ENCODE measurements at regions not wholly inside any gene's neighbourhood (a gene's known extent, or its start where the extent isn't known, plus 50 kb on each side); places are given as distances from the start of the nearest gene placed in this dataset.

DNA sequence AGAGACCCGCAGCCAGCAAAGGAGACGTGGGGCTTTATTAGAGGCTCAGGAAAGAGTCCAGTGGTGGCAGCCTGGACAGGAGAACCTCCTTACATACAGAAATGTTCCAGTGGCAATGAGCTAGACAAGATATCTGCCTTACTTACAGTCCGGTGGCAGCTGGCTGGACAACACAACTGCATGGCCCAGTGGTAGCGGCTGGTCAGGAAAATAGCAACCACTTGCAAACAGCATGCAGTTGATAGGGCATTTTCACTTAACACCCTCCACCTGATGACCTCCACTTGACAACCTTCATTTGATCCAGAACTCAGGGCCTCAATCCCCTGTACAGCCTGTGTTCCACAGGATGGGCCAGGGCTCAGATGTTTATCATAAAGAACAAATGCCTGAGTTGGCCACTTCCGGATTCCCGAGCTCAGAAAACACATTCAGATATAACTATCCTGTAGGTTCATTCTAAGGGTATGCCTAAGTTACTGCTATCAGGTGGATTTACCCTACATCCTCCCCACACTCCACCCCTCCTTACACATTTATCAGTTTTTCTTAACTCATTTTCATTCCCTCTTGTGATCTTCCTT, 63.3 kb upstream of the ITPRID2 start:
- WGBS = 87% methylated on average over 6 of the region's 6 CpGs
- DNase-seq (ENCODE audit: low spot score in 2 of 2) = no peak

DNA sequence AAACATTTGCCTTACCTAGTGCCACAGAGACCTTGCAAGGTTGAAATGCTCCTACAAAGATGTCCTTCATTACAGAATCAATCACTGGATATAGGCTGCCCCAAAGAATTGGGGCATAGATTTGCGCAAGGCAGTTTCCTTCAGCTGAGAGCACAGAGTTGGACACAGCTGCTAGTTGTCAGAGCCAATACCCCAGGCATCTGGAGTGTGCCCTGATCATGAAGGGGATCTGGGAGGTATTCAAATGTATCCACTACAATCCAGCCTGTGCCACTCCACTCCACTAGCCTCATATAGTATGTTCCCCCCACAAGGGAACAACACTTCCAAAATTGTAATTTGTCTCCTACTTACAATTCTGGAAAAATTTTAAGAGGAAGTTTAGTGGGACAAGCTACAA, 62.3 kb upstream of the ITPRID2 start:
- no peak for DNase-seq (ENCODE audit: low spot score in 2 of 2)
- no peak for TF ChIP-seq POLR2AphosphoS5 (IDR thresholded peaks at IDR 0.05)
- TF ChIP-seq POLR2A (IDR thresholded peaks at IDR 0.05) = no peak
- no peak for TF ChIP-seq EP300 (IDR thresholded peaks at IDR 0.05)
- TF ChIP-seq, protein P1, sequence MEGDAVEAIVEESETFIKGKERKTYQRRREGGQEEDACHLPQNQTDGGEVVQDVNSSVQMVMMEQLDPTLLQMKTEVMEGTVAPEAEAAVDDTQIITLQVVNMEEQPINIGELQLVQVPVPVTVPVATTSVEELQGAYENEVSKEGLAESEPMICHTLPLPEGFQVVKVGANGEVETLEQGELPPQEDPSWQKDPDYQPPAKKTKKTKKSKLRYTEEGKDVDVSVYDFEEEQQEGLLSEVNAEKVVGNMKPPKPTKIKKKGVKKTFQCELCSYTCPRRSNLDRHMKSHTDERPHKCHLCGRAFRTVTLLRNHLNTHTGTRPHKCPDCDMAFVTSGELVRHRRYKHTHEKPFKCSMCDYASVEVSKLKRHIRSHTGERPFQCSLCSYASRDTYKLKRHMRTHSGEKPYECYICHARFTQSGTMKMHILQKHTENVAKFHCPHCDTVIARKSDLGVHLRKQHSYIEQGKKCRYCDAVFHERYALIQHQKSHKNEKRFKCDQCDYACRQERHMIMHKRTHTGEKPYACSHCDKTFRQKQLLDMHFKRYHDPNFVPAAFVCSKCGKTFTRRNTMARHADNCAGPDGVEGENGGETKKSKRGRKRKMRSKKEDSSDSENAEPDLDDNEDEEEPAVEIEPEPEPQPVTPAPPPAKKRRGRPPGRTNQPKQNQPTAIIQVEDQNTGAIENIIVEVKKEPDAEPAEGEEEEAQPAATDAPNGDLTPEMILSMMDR (IDR thresholded peaks at IDR 0.05) = no peak
- H3K27ac ChIP-seq = no peak overlapping the region
- no peaks in the 10 kb centered on the region for H3K36me3 ChIP-seq
- no peak overlapping the region for H3K4me3 ChIP-seq
- H3K9me3 ChIP-seq = no peaks in the 10 kb centered on the region
- 100% methylated on average over 1 of the region's 1 CpG for WGBS
- no peaks in the 10 kb centered on the region for H3K27me3 ChIP-seq
- no peaks in the 10 kb centered on the region for H3K4me1 ChIP-seq

More for the DNA sequence above, 63.3 kb upstream of the ITPRID2 start:
- Histone ChIP-seq H3K27ac (no peak overlapping the region), H3K27me3 (no peaks in the 10 kb centered on the region), H3K4me1 (no peaks in the 10 kb centered on the region), H3K36me3 (no peaks in the 10 kb centered on the region), H3K9me3 (no peaks in the 10 kb centered on the region), H3K4me3 (no peak overlapping the region)
- TF ChIP-seq, protein P1 (IDR thresholded peaks at IDR 0.05) = no peak
- TF ChIP-seq EP300 (IDR thresholded peaks at IDR 0.05) = no peak
- no peak for TF ChIP-seq POLR2A (IDR thresholded peaks at IDR 0.05)
- TF ChIP-seq POLR2AphosphoS5 (IDR thresholded peaks at IDR 0.05) = no peak

DNA sequence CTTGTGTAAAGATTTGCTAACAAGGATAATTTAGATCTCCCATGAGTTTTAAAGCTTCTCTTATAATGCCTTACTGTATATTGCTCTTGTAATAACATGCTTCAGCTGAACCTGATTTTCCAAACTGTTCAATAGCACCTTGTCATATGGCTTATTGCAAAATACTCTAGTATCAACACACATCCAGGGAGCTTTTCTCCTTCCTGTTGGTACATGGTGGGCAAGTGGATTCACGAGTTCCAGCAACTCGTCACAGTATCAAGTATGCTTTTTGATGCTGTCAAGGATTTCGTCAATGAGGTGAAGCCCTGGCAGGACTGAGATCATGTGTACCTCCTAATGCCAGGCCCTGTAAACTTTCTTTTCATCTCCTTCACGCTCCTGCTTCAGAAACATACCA, 59.5 kb upstream of the ITPRID2 start:
- H3K9me3 ChIP-seq = no peaks in the 10 kb centered on the region
- H3K27ac ChIP-seq = no peak overlapping the region
- H3K27me3 ChIP-seq = no peaks in the 10 kb centered on the region
- no peaks in the 10 kb centered on the region for H3K36me3 ChIP-seq
- 79% methylated on average over 4 of the region's 4 CpGs for WGBS
- no peak overlapping the region for H3K4me3 ChIP-seq
- DNase-seq (ENCODE audit: low spot score in 2 of 2) = no peak
- H3K4me1 ChIP-seq = no peaks in the 10 kb centered on the region
- TF ChIP-seq EP300 (IDR thresholded peaks at IDR 0.05) = no peak
- no peak for TF ChIP-seq POLR2A (IDR thresholded peaks at IDR 0.05)
- TF ChIP-seq, protein P1 (IDR thresholded peaks at IDR 0.05) = no peak
- no peak for TF ChIP-seq POLR2AphosphoS5 (IDR thresholded peaks at IDR 0.05)

DNA sequence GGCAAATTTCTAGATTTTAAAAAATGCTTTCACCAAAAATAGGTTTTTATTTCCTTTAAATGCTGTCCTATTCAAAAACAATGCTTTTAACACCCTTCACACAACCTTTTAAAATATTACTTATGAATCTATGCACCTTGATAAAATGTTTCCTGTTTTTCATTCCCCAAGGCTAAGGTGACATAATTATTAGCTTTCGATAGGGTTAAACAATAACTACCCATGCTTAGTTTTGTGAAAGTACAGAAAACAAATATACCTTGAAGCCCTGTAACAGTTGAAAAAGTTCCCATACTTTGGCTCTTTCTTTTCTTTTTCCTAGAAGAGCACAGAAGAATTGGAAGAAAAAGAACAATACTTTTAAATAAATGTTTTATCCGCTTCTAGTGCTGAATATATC, 54.9 kb upstream of the ITPRID2 start:
- Histone ChIP-seq H3K27me3 (no peaks in the 10 kb centered on the region), H3K4me3 (no peak overlapping the region), H3K36me3 (no peaks in the 10 kb centered on the region), H3K27ac (no peak overlapping the region), H3K4me1 (peaks cover 3% of the 10 kb centered on the region), H3K9me3 (no peaks in the 10 kb centered on the region)
- 93% methylated on average over 2 of the region's 2 CpGs for WGBS
- TF ChIP-seq EP300 (IDR thresholded peaks at IDR 0.05) (no peak), POLR2A (IDR thresholded peaks at IDR 0.05) (no peak), POLR2AphosphoS5 (IDR thresholded peaks at IDR 0.05) (no peak)
- TF ChIP-seq, protein P1 (IDR thresholded peaks at IDR 0.05) = no peak
- DNase-seq (ENCODE audit: low spot score in 2 of 2) = no peak

DNA sequence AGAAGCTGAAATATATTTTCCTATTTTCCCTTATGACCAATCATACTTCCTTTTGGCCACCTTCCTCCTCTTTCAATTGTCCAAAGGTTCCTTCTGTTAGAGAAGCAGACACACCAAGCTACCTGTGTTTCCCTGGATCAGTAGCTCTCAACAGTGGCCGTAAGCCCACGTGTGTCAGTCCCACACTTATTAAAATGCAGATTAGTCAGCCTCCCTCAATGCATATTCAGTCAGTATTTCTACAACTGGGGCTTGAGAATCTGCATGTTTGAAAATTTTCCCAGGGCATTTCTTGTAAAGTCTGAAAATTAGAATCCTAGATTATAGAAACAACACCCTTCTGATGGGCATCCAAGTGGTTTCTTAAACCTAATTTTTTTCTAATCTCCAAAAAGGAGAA, 54.0 kb upstream of the ITPRID2 start:
- H3K27ac ChIP-seq = no peak overlapping the region
- H3K9me3 ChIP-seq = no peaks in the 10 kb centered on the region
- DNase-seq (ENCODE audit: low spot score in 2 of 2) = no peak
- no peaks in the 10 kb centered on the region for H3K36me3 ChIP-seq
- TF ChIP-seq POLR2AphosphoS5 (IDR thresholded peaks at IDR 0.05) (no peak), EP300 (IDR thresholded peaks at IDR 0.05) (no peak), POLR2A (IDR thresholded peaks at IDR 0.05) (no peak)
- no peak overlapping the region for H3K4me3 ChIP-seq
- peaks cover 3% of the 10 kb centered on the region for H3K4me1 ChIP-seq
- WGBS = 77% methylated on average over 2 of the region's 2 CpGs
- no peaks in the 10 kb centered on the region for H3K27me3 ChIP-seq

DNA sequence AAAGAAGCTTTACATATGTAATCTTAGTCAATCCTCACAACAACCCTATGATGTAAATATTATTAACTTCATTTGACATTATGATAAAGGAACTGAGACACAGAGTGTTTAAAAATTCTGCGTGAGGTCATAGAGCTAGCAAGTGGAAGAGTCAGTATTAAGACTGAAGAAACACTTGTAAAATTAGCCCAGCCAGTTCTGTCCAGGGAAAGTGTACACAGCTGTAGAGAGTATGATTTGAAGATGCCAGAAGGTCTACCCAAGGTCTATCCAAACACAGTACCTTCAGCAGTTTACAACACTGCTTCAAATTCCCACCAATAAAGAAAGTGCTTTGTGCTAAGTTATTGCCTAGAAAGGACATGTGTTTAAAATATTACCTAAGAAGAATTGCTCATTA, 51.7 kb upstream of the ITPRID2 start:
- no peak for DNase-seq (ENCODE audit: low spot score in 2 of 2)
- Histone ChIP-seq H3K27ac (no peak overlapping the region), H3K4me3 (no peak overlapping the region), H3K27me3 (no peaks in the 10 kb centered on the region), H3K4me1 (peaks cover 3% of the 10 kb centered on the region), H3K9me3 (no peaks in the 10 kb centered on the region), H3K36me3 (no peaks in the 10 kb centered on the region)
- TF ChIP-seq EP300 (IDR thresholded peaks at IDR 0.05) (no peak), POLR2A (IDR thresholded peaks at IDR 0.05) (no peak), POLR2AphosphoS5 (IDR thresholded peaks at IDR 0.05) (no peak)
- TF ChIP-seq, protein P1 (IDR thresholded peaks at IDR 0.05) = no peak
- WGBS = 86% methylated on average over 1 of the region's 1 CpG

Data from suprapubic skin (tissue), 4 donors.